Activated CD4-positive, alpha-beta T cell treated with anti-CD3 and anti-CD28 coated beads, Interleukin-2, amount 50 U/mL, for 4 hours (primary cell): ENCODE measurements at regions not wholly inside any gene's neighbourhood (a gene's known extent, or its start where the extent isn't known, plus 50 kb on each side); places are given as distances from the start of the nearest gene placed in this dataset.
"Not testable (repeated sequence)": the region's sequence is repeated elsewhere in the genome, so short reads cannot be mapped to it uniquely, and the experiment has no call there.

Source experiments
- DNase-seq, 2 experiments: peaks; one replicate each; pipeline ENCODE4 v3.0.0-alpha.2; 2020

DNA sequence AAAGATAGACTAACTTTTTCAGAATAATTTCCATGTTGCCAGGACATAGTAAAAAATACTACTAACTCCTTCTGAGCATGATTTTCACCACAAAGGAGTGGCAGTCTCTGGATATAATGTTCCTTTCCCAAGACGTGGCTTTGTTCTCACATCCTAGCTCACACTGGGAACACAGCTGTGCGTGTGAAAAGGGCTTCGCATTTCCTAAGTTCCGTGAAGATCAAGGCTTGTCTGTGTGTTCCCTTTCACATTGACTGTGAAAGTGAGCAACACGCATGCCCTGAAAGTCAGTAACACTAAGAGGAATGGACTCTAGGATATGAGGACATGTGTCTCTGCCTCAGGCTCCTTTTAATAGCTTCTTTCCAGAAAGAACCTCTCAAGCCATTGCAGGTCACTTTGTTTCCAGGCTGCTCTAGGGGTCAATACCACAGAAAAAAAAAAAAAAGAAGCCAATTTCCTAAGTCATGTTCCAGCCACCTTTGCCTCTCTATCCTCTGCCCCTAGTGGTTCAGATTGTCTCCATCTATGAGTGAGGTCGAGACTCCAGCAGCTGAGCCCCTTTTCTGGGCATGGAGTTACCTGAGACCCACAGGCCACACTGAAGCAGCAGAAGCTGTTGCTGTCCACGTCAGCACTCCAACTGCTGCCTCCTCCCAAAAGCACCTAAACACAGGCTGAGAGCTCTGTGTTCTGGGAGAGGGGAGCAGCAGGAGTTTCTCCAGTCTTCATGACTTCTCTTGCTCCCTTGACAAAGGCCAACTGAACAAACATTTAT lies 355.9 kb downstream of the RSL24D1 start:
- DNase-seq, result no peak

DNA sequence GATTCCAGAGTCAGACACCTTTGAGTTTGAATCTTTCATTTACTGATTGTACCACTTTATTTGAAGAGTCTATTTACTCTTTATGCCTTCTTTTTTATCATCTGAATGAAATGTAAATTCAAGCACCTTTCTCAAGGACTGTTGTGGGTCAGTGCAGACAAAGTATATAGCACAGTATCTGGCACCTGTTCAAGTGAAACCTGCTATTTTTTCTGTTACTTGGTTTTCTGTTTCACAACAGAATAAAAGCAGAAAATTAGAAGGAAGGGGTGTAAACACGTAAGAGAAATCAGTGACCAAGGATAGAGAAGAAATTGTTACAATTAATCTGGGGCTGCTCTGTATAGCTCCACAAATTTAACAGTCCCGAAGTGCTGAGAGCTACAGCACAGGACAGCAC lies 357.4 kb downstream of the RSL24D1 start:
- no peak for DNase-seq

DNA sequence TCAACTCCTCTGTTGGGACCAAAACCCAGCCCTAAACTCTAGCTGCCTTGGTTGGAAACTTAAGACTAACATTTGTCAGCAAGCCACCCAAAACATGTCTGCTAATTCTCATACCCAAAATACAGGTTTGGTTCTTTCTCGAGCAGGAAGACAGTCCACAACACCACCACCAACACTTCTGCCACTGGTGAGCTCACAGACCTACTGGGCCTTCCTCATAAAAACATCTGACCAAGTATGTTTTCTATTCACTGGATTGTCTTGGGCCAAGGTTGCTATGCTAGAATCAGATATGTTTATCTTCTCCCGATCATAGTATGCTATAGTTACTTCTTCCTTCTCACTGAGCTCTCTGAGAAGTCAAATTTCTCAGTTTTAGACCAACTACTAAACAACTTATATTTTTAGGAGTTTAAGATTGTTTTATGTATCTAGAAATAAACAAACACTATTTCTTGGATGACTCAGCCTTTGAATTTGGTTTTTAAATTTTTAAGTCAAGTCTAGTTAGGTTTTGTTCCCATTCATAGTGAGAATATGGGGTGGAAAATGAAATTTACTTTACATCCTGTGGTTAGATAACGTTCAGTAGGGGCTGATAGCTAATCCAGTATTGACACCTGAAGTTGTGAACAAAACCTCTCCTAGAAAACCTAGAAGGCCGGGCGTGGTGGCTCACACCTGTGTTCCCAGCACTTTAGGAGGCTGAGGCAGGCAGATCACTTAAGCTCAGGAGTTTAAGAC lies 360.5 kb downstream of the RSL24D1 start:
- no peak for DNase-seq

DNA sequence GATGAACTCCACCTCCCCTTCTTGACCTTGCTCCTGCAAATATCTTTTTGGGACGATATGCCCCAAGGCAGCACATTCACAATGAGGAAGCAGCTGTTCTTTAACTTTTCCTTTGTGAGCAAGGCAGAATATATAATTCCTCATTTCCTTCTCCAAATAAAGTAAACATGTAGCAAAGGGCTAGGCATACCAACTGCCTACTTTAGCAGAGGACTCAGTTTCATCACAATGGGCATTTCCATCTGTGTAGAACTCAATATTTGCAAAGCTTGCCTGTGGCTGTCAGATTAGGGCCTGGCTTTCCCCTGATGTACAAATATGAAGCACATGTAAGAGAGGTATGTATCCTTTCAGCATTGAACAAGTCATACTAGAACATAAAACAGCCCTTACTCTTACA lies 366.9 kb downstream of the RSL24D1 start:
- DNase-seq, result no peak

DNA sequence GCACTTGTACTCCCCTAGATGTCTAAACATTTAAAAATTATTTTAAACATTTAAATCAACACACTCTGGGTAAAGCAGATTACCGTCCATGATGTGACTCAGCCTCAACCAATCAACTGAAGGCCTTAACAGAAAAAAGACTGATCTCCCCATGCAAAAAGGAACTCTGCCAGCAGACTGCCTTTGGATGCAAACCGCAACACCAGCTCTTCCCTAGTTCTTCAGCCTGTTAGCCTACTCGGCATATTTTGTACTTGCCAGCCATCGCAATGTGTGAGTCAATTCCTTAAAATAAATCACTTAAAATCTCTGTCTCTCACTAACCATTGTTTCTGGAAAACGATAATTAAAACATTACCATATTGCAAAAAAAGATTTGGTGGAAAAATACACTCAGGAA lies 375.9 kb downstream of the RSL24D1 start:
- no peak for DNase-seq

DNA sequence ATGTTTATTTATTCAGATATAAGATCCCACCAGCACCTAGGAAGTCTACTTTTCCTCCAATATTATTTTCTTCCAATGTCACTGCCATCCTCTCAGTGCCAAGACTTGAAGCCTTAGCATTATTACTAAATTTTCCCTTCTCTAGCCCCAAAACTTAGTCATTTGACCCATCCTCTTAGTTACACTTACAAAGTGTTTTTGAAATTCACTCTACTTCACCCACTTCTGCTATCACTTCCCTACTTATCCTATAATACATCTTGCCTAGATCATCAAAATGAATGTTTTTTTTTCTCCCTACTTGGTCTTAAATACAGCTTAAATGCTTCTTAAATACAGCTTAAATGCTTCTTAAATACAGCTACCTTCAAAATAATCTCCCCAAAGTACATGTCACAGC lies 376.6 kb downstream of the RSL24D1 start:
- no peak for DNase-seq

DNA sequence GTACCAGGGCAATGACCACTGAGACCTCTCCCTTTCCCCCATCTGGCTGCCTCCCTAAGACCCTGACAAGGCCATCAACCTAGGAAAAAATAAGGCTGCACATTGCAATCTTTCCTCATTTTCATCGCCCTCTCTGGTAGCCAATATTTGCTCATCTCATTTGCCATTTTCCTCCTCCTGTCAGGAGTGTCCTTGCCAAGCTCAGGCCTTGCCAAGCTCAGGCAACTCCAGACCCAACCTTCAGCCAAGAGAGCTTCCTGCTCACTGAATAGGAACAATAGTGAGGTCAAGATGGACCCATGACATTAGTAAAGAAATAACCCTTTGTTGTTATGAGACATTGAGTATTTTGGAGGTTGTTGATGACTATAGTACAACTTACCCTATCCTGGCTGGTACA lies 380.3 kb downstream of the RSL24D1 start:
- no peak for DNase-seq

DNA sequence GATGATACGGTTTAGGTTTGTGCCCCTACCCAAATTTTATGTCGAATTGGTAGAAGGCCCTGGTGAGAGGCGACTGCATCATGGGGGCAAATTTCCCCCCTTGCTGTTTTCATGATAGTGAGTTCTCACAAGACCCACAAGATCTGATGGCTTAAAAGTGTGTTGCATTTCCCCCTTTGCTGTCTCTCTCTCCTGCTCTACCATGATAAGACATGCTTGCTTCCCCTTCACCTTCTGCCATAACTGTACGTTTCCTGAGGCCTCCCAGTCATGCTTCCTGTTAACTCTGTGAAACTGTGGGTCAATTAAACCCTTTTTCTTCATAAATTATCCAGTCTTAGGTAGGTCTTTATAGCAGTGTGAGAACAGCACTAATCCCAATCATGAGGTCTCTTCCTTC lies 381.2 kb downstream of the RSL24D1 start:
- no peak for DNase-seq

DNA sequence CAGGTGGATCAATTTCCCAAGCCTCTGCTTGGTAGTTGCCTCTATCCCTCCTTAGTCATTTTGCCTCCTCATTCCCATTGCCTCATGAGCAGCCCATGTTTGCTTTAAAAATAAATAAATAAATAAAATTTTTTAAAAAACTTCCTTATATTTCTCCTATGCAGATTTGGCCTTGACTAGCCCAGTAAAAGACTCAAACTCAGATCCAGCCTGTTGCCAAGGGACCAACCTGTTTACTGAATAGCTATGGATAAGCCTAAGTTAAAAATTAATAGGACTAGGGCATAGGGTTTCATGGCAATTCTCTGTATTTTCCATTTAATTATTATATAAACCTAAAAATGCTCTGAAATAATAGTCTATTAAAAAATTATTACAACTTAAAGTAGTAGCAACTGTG lies 384.4 kb downstream of the RSL24D1 start:
- no peak for DNase-seq

DNA sequence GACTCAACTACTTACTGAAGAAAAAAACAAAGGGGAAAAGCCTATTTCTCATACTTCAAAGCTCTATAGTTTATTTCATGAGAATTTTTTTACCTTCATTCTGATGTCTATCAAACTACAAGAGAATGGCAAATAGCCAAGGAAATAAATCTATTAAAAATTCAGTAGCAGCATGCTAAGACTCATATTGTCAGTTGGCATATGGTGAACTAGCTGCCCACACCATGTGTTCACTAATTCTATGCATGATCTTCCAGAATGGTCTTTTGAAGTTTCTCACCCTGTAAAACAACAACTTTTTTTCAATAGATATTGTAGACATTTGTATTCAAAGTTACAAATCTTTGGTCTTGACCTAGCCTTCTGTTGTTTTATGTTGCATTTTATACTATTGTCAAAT lies 386.2 kb downstream of the RSL24D1 start:
- no peak for DNase-seq

DNA sequence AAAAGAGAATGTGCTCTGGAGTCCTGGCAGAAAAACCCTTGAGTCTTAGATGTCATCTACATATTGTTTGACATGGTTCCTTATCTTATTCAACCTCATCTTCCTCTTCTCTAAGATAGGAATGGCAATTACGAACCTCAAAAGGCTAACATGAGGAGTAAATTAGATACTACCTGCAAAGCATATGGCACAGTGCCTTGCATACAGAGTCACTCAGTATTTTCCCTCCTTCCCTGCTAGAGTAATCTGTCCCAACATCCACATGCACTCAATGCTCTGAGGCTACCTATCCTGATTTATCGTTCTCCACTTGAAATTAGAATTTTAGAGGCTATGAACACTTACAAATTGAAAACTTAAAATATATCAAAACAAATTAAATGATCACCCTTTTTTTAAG lies 386.7 kb downstream of the RSL24D1 start:
- DNase-seq, result no peak

DNA sequence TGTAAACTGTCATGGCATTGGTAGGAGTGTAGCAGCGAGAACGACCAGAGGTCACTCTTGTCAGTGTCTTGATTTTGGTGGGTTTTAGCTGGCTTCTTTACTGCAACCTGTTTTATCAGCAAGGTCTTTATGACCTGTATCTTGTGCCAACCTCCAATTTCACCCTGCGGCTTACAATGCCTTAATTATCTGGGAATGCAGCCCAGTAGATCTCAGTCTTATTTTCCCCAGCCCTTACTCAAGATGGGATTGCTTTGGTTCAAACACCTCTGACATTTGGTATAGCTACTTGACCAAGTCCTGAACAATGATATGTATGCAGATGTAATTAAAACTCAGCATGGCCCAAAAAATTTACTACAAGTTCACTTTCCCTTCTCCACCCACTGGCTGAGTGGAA lies 388.4 kb downstream of the RSL24D1 start:
- DNase-seq, result no peak

DNA sequence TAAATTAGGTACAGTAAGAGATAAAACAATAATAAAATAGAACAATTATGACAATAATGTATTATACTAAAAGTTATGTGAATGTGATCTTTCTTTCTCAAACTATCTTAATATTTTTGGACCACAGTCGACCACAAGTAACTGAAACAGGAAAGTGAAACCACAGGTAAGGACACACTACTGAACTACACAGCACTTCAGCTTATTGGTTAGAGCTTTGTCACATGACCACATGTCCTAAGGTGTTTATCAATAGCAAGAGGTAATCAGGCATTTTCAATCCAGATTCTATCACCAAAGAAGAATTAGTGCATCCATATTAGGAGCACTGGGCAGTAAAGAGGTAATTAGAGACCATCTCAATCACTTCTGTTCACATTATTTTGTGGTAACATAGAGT lies 392.8 kb downstream of the RSL24D1 start:
- no peak for DNase-seq

DNA sequence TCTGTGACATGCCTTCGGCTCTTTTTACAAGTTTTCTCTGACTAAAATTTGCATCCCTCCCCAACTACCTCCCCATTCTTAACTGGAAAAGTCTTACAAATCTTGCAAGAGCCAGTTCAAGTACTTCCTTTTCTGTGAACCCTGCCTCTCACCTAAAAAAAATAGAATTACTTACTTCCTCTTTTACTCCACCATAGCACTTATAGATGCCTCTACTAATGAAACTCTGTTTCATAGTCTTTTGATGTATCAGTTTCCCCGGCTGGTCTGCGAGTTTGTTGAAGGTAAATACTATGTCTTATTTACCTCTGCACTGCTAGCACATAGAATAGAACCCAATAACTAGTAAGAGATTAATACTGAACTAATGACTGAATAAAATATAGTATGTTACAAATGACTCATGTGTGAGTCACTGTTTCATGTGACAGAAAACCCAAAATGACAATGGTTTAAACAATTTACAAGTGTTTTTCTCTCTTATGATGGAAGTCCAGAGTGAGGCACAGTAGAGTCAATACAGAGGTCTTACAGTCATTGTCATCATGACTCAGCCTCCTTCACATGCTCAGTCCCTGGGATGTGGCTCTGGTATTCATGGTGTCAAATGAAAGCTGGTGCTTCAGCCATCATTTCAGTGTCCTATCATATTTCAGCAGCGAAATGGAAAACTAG lies 393.5 kb downstream of the RSL24D1 start:
- DNase-seq, result no peak

DNA sequence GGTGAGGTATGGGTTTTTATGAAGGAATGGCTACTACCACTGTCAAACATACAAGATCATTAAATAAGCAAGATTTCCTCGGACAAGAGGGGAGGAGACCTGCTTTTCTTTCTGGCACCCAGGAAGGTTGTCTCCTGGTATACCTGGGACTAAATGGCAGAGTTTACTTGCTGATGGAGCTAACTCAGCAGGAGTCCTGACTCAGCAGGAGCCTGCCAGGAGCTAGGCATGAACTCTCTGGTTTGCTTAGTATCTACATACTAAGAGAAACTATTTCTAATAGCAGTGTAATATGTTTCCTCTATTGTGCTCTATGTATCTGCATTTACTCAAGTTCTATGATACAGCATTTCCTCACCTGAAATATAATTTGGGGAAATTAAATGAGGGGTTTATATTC lies 404.2 kb downstream of the RSL24D1 start:
- no peak for DNase-seq

DNA sequence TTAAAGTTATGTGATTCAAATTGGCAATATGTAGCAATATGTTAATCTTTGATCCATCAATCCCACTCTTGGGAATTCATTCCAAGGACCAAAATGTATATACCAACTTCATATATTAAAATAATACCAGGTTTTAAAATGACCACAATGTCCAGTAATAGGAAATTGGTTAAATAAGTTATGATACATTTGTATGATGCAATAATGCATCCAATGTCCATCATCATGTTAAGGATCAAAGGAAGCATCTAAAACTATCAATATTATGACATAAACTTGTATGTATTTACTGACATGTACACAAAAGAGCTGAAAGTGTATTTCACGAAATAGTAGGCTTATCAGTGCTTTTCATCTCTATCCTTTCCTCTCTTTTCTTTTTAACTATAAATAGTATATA lies 406.0 kb downstream of the RSL24D1 start:
- no peak for DNase-seq

DNA sequence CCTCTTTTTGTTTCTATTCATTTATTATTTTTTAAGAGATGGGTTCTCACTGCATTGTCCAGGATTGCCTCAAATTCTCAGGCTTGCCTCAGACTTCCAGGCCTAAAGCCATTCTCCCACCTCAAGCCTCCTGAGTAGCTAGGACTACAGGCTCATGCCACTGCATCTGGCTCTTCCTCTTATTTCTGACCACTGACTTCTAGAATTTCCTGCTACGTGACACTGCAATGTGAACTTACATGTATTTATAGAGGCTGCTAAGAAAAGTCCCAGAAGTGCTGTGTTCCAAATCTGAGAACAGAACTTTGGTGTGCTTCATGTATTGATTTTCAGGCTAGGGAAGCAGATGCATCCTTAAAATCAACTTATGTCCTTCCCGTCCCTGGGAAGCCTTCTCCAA lies 407.4 kb downstream of the RSL24D1 start:
- DNase-seq, result no peak

DNA sequence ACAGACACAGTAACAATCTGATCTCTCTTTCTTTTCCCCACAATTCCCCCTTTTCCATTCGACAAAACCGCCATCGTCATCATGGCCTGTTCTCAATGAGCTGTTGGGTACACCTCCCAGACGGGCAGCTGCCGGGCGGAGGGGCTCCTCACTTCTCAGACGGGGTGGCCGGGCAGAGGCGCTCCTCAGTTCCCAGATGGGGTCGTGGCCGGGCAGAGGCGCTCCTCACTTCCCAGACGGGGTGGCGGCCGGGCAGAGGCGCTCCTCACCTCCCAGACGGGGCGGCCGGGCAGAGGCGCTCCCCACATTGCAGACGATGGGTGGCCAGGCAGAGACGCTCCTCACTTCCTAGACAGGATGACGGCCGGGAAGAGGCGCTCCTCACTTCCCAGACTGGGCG lies 415.5 kb downstream of the RSL24D1 start:
- DNase-seq, result not testable (repeated sequence)

DNA sequence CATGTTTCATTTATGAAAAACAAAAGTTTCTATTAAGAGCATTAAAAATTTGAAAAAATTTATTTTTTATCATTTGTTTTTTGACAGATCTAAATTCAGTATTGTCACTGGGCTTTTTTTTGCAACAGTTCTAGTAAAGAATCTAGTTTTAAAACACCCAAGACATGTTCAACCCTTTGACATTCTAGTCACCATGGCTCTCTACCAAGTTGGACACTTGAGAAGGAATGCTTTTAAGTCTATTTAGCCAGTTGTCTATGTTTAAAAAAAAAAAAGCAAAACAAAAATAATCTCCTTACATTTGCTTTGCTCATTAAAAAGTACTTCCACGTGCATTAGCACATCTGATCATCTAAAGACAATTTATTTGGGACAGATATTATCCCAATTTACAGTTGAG lies 417.5 kb downstream of the RSL24D1 start:
- no peak for DNase-seq

DNA sequence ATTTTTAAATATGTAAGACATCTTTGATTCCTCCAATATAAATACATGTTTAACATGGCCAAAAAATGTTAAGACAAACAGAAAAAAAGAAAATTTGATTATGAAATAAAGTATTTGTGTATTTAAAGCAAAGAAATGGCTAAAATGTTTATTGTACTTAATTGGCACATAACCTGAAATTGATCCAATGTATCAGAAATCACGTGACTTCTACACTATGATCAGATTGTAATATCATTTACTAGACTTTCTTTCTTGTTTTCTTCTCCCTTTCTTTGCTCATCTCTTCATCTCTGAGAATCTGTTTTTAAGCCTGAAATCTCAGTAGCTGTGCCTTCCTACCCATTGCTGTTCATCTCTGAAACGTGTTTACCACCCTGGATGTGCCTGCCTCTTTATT lies 420.3 kb downstream of the RSL24D1 start:
- no peak for DNase-seq

DNA sequence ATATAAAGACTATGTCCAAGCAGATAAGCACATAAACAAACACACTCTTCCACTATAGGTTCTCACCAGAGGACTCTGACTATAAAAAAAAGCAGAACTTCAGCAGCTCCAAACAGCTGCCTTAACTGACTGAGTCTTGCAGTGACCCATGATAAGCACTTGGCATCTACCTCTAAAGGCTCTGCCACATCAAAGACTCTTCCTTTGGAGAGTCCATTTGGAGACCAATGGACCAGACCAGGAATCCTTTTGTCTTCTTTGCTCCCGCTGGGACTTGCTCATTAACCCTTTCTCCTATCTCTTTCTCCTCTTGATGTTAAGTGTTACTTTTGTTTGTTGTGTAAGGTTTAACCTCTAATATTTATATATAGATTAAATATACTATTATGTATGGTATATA lies 424.1 kb downstream of the RSL24D1 start:
- DNase-seq, result no peak

DNA sequence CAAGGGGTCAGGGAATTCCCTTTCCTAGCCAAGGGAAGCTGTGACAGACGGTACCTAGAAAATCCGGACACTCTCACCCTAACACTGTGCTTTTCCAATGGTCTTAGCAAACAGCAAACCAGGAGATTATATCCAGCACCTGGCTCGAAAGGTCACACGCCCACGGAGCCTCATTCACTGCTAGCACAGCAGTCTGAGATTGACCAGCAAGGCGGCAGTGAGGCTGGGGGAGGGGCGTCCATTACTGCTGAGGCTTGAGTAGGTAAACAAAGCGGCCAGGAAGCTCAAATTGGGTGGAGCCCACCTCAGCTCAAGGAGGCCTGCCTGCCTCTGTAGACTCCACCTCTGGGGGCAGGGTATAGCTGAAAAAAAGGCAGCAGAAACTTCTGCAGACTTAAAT lies 447.3 kb downstream of the RSL24D1 start:
- not testable (repeated sequence) for DNase-seq

DNA sequence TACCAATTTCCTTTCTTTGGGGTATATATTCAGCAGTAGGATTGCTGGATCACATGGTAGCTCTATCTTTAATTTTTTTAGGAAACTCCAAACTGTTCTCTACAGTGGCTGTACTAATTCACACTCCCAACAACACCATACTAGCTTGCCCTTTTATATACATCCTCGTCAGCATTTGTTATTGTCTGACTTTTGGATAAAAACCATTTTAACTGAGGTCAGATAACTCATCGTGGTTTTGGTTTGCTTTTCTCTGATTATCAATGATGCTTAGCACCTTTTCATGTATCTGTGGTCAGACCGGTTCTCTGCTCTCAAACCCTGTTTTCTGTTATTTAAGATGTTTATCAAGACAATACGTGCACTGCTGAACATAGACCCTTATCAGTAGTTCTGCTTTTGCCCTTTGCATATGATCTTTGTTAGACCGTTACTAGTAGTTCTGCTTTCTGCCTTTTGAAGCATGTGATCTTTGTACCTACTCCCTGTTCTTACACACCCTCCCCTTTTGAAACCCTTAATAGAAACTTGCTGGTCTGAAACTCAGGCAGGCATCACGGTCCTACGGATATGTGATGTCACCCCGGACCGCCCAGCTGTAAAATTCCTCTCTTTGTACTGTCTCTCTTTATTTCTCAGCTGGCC lies 474.3 kb downstream of the RSL24D1 start:
- no peak for DNase-seq

DNA sequence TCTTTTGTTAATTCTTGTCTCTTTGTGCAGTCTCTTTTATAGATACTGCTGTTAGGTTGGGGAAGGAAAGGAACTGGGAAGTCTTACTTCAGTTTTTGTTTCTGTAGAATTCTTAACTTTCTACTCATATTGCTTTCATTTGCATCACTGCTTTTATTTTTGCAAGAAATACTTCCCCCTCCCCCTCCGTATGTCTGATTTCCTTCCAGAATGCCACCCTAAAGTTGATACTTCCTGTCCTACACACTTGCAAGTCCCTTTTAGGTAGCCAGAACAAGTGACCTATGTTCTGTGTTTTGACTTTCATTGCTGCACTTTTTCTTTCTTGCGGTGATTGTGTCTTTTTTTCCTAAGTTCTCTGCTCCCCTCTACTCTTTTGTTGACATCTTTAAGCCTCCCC lies 477.4 kb downstream of the RSL24D1 start:
- no peak for DNase-seq
